ENCODE measurements at regions not wholly inside any gene's neighbourhood (a gene's known extent, or its start where the extent isn't known, plus 50 kb on each side); places are given as distances from the start of the nearest gene placed in this dataset.

DNA sequence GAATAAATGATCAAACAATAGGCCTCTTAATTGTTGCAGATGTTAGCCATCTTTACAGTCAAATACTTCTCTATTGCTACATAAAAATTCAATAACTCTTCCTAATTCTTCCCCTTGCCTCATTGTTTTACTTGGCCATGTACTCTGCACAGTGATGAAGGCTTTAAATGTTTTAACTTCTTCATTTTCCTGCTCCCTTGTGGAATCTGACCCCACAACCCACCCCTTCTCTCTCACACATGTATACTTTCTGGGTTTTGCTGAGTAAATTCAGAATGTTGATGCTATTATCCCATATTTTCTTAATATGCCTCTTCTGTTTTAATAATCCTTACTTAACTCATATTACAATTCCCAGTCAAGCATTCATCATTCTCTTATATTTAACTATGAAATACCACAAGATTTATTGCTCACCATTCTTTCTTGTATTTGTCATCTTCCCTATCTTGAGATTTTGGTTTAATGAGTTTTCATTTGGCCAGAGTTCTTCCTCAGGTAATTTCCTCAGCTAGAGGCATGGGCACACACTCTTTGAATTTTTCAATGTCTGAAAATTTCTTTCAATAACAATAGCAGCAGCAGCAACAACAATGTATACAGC, 327.8 kb upstream of the USP24 start:
- no peak overlapping the region for H3K27ac Mint-ChIP-seq
- H3K27me3 Mint-ChIP-seq (ENCODE audit: low read depth, poor library complexity), result peaks cover 4% of the 10 kb centered on the region
- peaks cover 21% of the 10 kb centered on the region for H3K4me1 Mint-ChIP-seq
- no peaks in the 10 kb centered on the region for H3K36me3 Mint-ChIP-seq (ENCODE audit: low read depth)
- DNase-seq, result no peak
- no peaks in the 10 kb centered on the region for H3K9me3 Mint-ChIP-seq
- no peak for TF ChIP-seq CTCF (IDR thresholded peaks at IDR 0.05)
- no peak overlapping the region for H3K4me3 Mint-ChIP-seq

DNA sequence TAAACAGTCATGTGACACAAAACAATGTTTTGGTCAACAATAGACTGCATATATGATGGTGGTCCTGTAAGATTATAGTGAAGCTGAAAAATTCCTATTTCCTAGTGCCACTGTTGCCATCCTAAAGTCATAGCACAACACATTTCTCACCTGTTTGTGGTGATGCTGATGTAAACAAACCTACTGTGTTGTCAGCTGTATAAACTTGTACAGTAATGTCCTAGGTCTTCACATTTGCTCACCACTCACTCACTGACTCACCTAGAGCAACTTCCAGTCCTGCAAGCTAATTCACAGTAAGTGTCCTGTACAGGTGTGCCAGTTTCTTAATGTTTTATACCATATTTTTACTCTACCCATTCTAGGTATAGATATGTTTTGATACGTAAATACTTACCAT, 326.1 kb upstream of the USP24 start:
- H3K9me3 Mint-ChIP-seq, result no peaks in the 10 kb centered on the region
- no peak overlapping the region for H3K27ac Mint-ChIP-seq
- no peak for TF ChIP-seq CTCF (IDR thresholded peaks at IDR 0.05)
- peaks cover 10% of the 10 kb centered on the region for H3K4me1 Mint-ChIP-seq
- no peak for DNase-seq
- H3K27me3 Mint-ChIP-seq (ENCODE audit: low read depth, poor library complexity), result peaks cover 4% of the 10 kb centered on the region
- H3K4me3 Mint-ChIP-seq, result no peak overlapping the region
- H3K36me3 Mint-ChIP-seq (ENCODE audit: low read depth), result no peaks in the 10 kb centered on the region

- no peaks in the 10 kb centered on the region for H3K36me3 Mint-ChIP-seq (ENCODE audit: low read depth)
- peaks cover 6% of the 10 kb centered on the region for H3K27me3 Mint-ChIP-seq (ENCODE audit: low read depth, poor library complexity)
Measured at GRCh38 chr1:55539652-55540512, 324.7 kb upstream of the USP24 start.

DNA sequence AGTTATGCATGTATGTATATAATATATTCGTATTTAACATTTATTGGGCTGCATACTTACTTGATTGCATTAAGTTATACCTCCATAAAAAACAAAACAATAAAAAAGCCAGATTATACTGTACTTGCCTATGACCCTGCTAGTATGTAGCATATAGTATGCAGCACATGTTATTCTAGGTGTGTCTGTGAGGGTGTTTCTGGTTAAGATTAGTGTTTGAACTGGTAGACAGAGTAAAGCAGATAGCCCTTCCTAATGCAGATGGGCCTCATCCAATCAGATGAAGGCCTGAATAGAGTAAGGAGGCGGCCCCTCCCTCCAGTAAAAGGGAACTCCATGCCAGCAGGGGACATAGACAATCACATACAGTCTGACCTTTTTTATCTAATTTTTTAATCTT, 323.3 kb upstream of the USP24 start:
- H3K36me3 Mint-ChIP-seq (ENCODE audit: low read depth), result no peaks in the 10 kb centered on the region
- H3K27me3 Mint-ChIP-seq (ENCODE audit: low read depth, poor library complexity), result peaks cover 6% of the 10 kb centered on the region
- no peak overlapping the region for H3K4me3 Mint-ChIP-seq
- no peak overlapping the region for H3K27ac Mint-ChIP-seq
- no peak for DNase-seq
- no peak for TF ChIP-seq CTCF (IDR thresholded peaks at IDR 0.05)
- H3K4me1 Mint-ChIP-seq, result peaks cover 34% of the 10 kb centered on the region
- H3K9me3 Mint-ChIP-seq, result no peaks in the 10 kb centered on the region

More at GRCh38 chr1:55539652-55540512, 324.7 kb upstream of the USP24 start:
- DNase-seq, result no peak
- H3K4me1 Mint-ChIP-seq, result peaks cover 20% of the 10 kb centered on the region
- TF ChIP-seq CTCF (IDR thresholded peaks at IDR 0.05), result no peak
- no peaks in the 10 kb centered on the region for H3K9me3 Mint-ChIP-seq
- no peak overlapping the region for H3K4me3 Mint-ChIP-seq
- no peak overlapping the region for H3K27ac Mint-ChIP-seq

- no peak for DNase-seq
- peaks cover 35% of the 10 kb centered on the region for H3K4me1 Mint-ChIP-seq
- H3K9me3 Mint-ChIP-seq, result no peaks in the 10 kb centered on the region
- TF ChIP-seq CTCF (IDR thresholded peaks at IDR 0.05), result no peak
- no peak overlapping the region for H3K4me3 Mint-ChIP-seq
- peaks cover 9% of the 10 kb centered on the region for H3K27me3 Mint-ChIP-seq (ENCODE audit: low read depth, poor library complexity)
- no peaks in the 10 kb centered on the region for H3K36me3 Mint-ChIP-seq (ENCODE audit: low read depth)
- H3K27ac Mint-ChIP-seq, result no peak overlapping the region
Measured at GRCh38 chr1:55536545-55536865, 321.3 kb upstream of the USP24 start.

All from nephron progenitor cell (in vitro differentiated cells).